Upper lobe of left lung (tissue), 4 donors: ENCODE measurements at regions not wholly inside any gene's neighbourhood (a gene's known extent, or its start where the extent isn't known, plus 50 kb on each side); places are given as distances from the start of the nearest gene placed in this dataset.

ENCODE experiments used
- CTCF ChIP-seq, 6 experiments: fragments of 450-650 bp in 4 of 6; fragments of 200-600 bp in 2 of 6; sonication (generic) in 2 of 6; IDR thresholded peaks; one replicate each; pipeline ENCODE4 v1.5.1; 2016 to 2019; ENCODE audit warnings: antibody characterized with exemption in 6 of 6
- POLR2AphosphoS5 ChIP-seq, 2 donors: sonication (generic); formaldehyde crosslinking; IDR thresholded peaks; one replicate each; pipeline ENCODE4 v1.5.1; 2017; ENCODE audit warnings: antibody characterized with exemption in 2 of 2

- TF ChIP-seq CTCF (IDR thresholded peaks at IDR 0.05) (no peak), POLR2AphosphoS5 (IDR thresholded peaks at IDR 0.05) (no peak)
Measured at GRCh38 chr2:61759718-61760117, 94.1 kb downstream of the FAM161A start.
